IPS DF 6.9 (cell line): ENCODE measurements at regions not wholly inside any gene's neighbourhood (a gene's known extent, or its start where the extent isn't known, plus 50 kb on each side); places are given as distances from the start of the nearest gene placed in this dataset.

Experiments used
- DNase-seq: peaks from one replicate; pipeline ENCODE4 v3.0.0-alpha.2; 2013; ENCODE audit warnings: low read depth, low spot score
- H3K27ac ChIP-seq: one replicate; pipeline ENCODE4 v1.5.1; 2013; ENCODE audit warnings: low read length, control low read depth
- H3K27me3 ChIP-seq: 2 replicates; pipeline ENCODE4 v1.6.1; 2013; ENCODE audit warnings: mild to moderate bottlenecking, low read length; ENCODE audit not compliant: control insufficient read depth, insufficient read depth
- H3K36me3 ChIP-seq: 2 replicates; pipeline ENCODE4 v1.6.1; 2013; ENCODE audit warnings: low read length; ENCODE audit not compliant: control insufficient read depth, insufficient read depth
- H3K4me1 ChIP-seq: 2 replicates; pipeline ENCODE4 v1.6.1; 2013; ENCODE audit warnings: low read length; ENCODE audit not compliant: control insufficient read depth, insufficient read depth
- H3K4me3 ChIP-seq: 2 replicates; pipeline ENCODE4 v1.5.1; 2013; ENCODE audit warnings: mild to moderate bottlenecking, low read length
- H3K9me3 ChIP-seq: 2 replicates; pipeline ENCODE4 v1.6.1; 2013; ENCODE audit warnings: low read length, inconsistent platforms; ENCODE audit not compliant: control insufficient read depth, insufficient read depth
- WGBS: extraction: QIAGEN DNeasy Blood & Tissue Kit; methylation state at CpG from one replicate; pipeline ENCODE4 v1.1.7; 2013; ENCODE audit warnings: mixed read lengths, missing lambda C conversion rate; ENCODE audit not compliant: insufficient read length, insufficient coverage; 5-methylcytosine and 5-hydroxymethylcytosine counted together

GRCh38 chr5:117414926-117415325 is 840.3 kb upstream of the SEMA6A start:
- Histone ChIP-seq H3K4me1 (no peaks in the 10 kb centered on the region), H3K4me3 (no peak overlapping the region), H3K27ac (no peak overlapping the region), H3K9me3 (no peaks in the 10 kb centered on the region), H3K36me3 (no peaks in the 10 kb centered on the region), H3K27me3 (no peaks in the 10 kb centered on the region)
- no CpG with 5 or more reads among the region's 1 CpG for WGBS
- no peak for DNase-seq

- Histone ChIP-seq H3K27ac (no peak overlapping the region), H3K36me3 (no peaks in the 10 kb centered on the region), H3K4me1 (no peaks in the 10 kb centered on the region), H3K9me3 (no peaks in the 10 kb centered on the region), H3K4me3 (no peak overlapping the region), H3K27me3 (no peaks in the 10 kb centered on the region)
- no peak for DNase-seq
Measured at GRCh38 chr5:117411701-117412100, 837.1 kb upstream of the SEMA6A start.

DNA sequence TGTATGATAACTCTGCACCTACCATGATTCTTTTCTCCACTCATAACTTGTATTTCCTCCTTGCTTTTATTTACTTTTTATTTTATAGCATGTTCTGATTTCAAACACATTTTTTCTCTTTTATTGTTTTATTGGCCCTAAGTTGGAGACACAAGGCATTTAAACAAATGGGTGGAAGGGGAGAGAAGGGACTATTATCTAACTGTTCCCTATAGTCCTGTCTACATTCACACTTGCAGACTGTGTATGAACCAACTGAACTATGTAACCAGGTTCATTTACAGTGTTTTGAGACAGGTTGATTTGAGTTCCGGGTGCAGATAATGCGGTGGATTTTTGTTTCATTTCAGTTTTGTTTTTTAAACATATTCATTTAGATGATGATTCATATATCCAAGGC is 830.6 kb upstream of the SEMA6A start:
- Histone ChIP-seq H3K4me3 (no peak overlapping the region), H3K36me3 (no peaks in the 10 kb centered on the region), H3K27ac (no peak overlapping the region), H3K27me3 (no peaks in the 10 kb centered on the region), H3K9me3 (no peaks in the 10 kb centered on the region), H3K4me1 (no peaks in the 10 kb centered on the region)
- WGBS, result no CpG with 5 or more reads among the region's 2 CpGs
- no peak for DNase-seq

DNA sequence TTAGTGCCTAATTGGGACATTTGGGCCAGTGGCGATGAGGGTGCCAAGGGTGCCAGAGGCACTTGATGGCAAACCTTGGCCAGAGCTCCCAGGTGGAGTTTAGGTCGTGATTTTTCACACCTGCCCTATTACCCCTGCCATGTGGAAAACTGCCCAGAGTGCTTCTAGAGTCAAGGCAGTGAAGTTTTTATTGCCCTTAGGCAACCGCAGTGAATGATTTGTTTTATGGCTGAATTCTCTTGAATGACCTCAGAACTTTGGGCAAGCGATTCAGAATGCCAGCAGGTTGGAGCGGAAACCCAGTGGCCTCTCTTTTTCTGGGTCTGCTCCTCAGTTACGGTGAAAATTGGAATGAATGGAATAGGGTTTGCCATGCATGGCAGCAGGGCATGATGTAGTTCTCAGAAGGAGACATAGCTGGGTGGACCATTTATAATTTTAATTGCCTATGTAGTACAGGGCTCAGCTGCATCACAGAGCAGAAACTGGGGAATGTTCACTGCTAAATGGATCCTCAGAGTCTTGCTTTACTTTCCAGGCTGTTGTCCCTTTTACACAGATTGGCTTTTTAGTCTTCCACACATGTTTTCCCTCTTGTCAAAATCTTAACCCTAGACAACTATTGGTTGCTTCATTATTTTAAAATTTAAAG is 820.0 kb upstream of the SEMA6A start:
- Histone ChIP-seq H3K27ac (no peak overlapping the region), H3K27me3 (no peaks in the 10 kb centered on the region), H3K36me3 (no peaks in the 10 kb centered on the region), H3K4me3 (no peak overlapping the region), H3K9me3 (no peaks in the 10 kb centered on the region), H3K4me1 (no peaks in the 10 kb centered on the region)
- DNase-seq, result no peak
- no CpG with 5 or more reads among the region's 6 CpGs for WGBS

GRCh38 chr5:117393125-117393524 is 818.5 kb upstream of the SEMA6A start:
- Histone ChIP-seq H3K4me1 (no peaks in the 10 kb centered on the region), H3K27me3 (no peaks in the 10 kb centered on the region), H3K36me3 (no peaks in the 10 kb centered on the region), H3K4me3 (no peak overlapping the region), H3K9me3 (no peaks in the 10 kb centered on the region), H3K27ac (no peak overlapping the region)
- no peak for DNase-seq
- no CpG with 5 or more reads among the region's 2 CpGs for WGBS

DNA sequence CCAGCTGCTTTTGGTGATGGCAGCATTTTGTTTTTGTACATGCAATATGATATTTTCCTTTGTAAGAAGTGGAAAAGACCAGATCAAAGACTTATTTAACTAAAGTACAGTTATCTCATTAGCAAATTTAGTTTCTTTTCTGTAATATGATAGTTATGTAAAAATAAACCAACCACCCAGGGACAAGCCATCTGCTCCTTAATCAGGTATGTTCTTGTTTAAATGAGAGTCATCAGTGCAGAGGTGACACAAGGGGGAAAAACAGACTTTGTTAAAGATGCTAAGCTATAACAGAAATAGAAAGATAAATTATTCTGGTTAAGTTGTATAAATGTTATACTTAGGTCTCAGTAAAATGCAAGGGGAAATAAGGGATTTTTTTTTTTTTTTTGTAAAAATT is 805.7 kb upstream of the SEMA6A start:
- Histone ChIP-seq H3K27me3 (no peaks in the 10 kb centered on the region), H3K27ac (no peak overlapping the region), H3K4me3 (no peak overlapping the region), H3K4me1 (no peaks in the 10 kb centered on the region), H3K9me3 (no peaks in the 10 kb centered on the region), H3K36me3 (no peaks in the 10 kb centered on the region)
- no peak for DNase-seq

DNA sequence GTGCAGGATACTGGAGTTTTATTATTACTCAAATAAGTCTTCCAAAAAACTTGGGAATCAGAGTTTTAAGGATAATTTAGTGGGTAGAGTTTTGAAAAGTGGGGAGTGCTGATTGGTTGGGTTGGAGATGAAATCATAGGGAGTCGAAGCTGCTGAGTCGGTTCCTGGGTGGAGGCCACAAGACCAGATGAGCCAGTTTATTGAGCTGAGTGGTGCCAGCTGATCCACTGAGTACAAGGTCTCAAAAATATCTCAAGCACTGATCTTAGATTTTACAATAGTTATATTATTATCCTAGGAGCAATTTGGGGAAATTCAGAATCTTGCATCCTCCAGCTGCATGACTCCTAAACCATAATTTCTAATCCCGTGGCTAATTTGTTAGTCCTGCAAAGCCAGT is 804.9 kb upstream of the SEMA6A start:
- no peak for DNase-seq
- Histone ChIP-seq H3K9me3 (no peaks in the 10 kb centered on the region), H3K4me1 (no peaks in the 10 kb centered on the region), H3K27me3 (no peaks in the 10 kb centered on the region), H3K4me3 (no peak overlapping the region), H3K36me3 (no peaks in the 10 kb centered on the region), H3K27ac (no peak overlapping the region)
- WGBS, result no CpG with 5 or more reads among the region's 3 CpGs

DNA sequence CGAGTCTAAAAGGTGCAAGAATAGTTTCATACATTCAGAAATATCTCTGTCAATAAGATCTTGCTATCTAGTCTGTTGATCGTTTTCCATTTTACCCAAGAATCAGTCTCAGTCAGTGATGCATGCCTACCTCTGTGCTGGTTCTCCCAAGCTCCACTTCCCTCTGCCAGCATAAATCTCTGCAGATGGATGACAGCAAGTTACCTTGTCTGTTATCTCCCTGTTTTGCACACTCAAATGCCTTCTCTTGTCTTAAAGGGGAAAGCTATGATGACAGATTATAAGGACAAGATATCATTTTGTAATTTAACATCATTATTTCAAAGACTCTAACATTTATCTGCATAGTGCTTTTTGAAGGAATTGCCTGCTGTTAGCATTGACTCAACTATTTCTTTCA is 802.1 kb upstream of the SEMA6A start:
- DNase-seq, result no peak
- no peaks in the 10 kb centered on the region for H3K27me3 ChIP-seq
- WGBS, result no CpG with 5 or more reads among the region's 2 CpGs
- no peak overlapping the region for H3K4me3 ChIP-seq
- H3K27ac ChIP-seq, result no peak overlapping the region
- no peaks in the 10 kb centered on the region for H3K36me3 ChIP-seq
- no peaks in the 10 kb centered on the region for H3K4me1 ChIP-seq
- H3K9me3 ChIP-seq, result no peaks in the 10 kb centered on the region

DNA sequence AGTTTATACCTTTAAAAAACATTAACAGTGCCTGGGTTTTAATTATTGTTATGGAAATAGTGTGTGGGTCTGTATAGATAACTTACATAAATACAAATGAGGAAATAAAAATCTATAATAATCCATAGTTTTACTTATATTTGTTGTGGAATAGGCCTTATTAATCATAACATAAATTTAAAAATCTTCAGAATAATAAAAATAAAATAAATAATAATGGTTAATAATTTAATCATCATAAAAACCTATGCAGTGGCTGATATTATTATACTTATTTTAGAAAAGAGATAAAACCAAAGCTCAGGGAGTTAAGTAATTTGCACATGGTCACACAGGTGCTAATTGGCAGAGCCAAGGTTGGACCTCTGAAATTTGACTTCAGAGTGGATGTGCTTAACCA is 785.3 kb upstream of the SEMA6A start:
- no peak overlapping the region for H3K27ac ChIP-seq
- no peak for DNase-seq
- no peaks in the 10 kb centered on the region for H3K4me1 ChIP-seq

GRCh38 chr5:117357886-117358285 is 783.3 kb upstream of the SEMA6A start:
- Histone ChIP-seq H3K4me3 (no peak overlapping the region), H3K36me3 (no peaks in the 10 kb centered on the region), H3K27ac (no peak overlapping the region), H3K9me3 (no peaks in the 10 kb centered on the region), H3K27me3 (no peaks in the 10 kb centered on the region), H3K4me1 (no peaks in the 10 kb centered on the region)
- no CpG with 5 or more reads among the region's 3 CpGs for WGBS
- DNase-seq, result no peak

More for the DNA sequence above, 785.3 kb upstream of the SEMA6A start:
- Histone ChIP-seq H3K36me3 (no peaks in the 10 kb centered on the region), H3K27me3 (no peaks in the 10 kb centered on the region), H3K4me3 (no peak overlapping the region), H3K9me3 (no peaks in the 10 kb centered on the region)

DNA sequence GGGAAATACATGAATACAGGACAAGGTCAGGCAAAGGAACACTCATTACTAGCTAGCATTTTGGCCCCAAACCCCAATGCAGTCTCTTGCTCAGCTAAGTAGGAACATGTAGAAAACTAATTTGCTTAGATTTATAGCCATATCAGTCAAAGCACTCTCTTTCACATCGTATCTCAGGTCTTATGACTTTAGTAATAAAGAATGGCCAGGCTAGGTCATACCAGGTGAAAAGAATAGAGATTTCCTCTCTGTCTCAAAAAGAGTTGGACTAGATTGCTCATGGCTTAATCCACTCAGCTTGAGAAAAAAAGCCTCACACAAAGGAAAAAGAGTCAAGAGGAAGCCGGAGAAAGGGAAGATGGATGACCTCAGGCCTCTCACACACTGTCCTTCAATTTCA is 772.7 kb upstream of the SEMA6A start:
- Histone ChIP-seq H3K27ac (no peak overlapping the region), H3K4me1 (no peaks in the 10 kb centered on the region; the same call in 1 of the 2 replicates), H3K9me3 (no peaks in the 10 kb centered on the region), H3K27me3 (no peaks in the 10 kb centered on the region), H3K4me3 (no peak overlapping the region), H3K36me3 (no peaks in the 10 kb centered on the region)
- no CpG with 5 or more reads among the region's 2 CpGs for WGBS
- DNase-seq, result no peak
